HUES6 (cell line): ENCODE measurements at regions not wholly inside any gene's neighbourhood (a gene's known extent, or its start where the extent isn't known, plus 50 kb on each side); places are given as distances from the start of the nearest gene placed in this dataset.
"Not testable (repeated sequence)": the region's sequence is repeated elsewhere in the genome, so short reads cannot be mapped to it uniquely, and the experiment has no call there.

Experiments used
- H3K27ac ChIP-seq: 2 replicates; pipeline ENCODE4 v1.7.0; 2013; ENCODE audit warnings: low read depth, mild to moderate bottlenecking, low read length, inconsistent platforms
- H3K27me3 ChIP-seq: 2 replicates; pipeline ENCODE4 v1.6.1; 2013; ENCODE audit warnings: low read length; ENCODE audit not compliant: control insufficient read depth, insufficient read depth
- H3K36me3 ChIP-seq: 2 replicates; pipeline ENCODE4 v1.6.1; 2013; ENCODE audit warnings: low read length; ENCODE audit not compliant: control insufficient read depth, insufficient read depth
- H3K4me1 ChIP-seq: 2 replicates; pipeline ENCODE4 v1.6.1; 2013; ENCODE audit warnings: low read length; ENCODE audit not compliant: control insufficient read depth, insufficient read depth
- H3K4me3 ChIP-seq: 2 replicates; pipeline ENCODE4 v1.5.1; 2013; ENCODE audit warnings: low read depth, low read length
- H3K9ac ChIP-seq: one replicate; pipeline ENCODE4 v1.6.1; 2013; ENCODE audit warnings: mild to moderate bottlenecking, low read length
- H3K9me3 ChIP-seq: 2 replicates; pipeline ENCODE4 v1.6.1; 2013; ENCODE audit warnings: low read depth, low read length; ENCODE audit not compliant: control insufficient read depth, insufficient read depth

DNA sequence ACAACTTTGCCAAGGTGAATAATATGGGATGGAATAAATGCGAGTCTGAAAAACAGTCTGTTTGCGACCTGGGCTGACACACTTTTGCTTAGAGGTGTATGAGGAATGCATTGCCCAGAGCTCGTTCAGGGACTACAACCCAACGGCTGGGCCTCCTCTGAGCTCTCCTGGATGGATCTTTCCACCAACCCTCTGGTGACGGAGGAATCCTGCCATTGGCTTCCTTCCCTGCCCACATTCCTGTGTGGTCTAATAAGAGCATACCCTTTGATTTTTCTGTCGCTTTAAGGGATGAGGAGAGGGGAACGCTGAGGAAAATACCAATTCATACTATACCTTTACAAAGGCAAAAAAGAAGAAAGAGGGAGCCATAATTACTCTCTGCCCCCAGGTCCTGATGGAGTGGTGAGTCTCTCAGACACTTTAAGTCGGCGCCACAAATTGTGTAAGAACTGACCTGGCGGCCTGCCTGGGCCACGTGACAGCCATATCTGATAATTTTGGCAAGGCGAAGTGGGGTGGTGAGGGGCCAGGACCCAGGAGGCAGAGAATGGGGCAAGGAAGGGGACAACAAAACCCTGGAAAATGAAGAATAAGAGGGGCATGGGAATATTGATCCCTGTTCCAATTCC is 265.2 kb upstream of the MSX2 start:
- peaks cover 3% of the 10 kb centered on the region; the same call in 1 of the 2 replicates for H3K9me3 ChIP-seq
- no peaks in the 10 kb centered on the region for H3K27me3 ChIP-seq
- no peaks in the 10 kb centered on the region for H3K36me3 ChIP-seq
- H3K4me1 ChIP-seq = peaks cover 8% of the 10 kb centered on the region
- H3K4me3 ChIP-seq = no peak overlapping the region
- H3K9ac ChIP-seq = no peak overlapping the region
- no peak overlapping the region for H3K27ac ChIP-seq

DNA sequence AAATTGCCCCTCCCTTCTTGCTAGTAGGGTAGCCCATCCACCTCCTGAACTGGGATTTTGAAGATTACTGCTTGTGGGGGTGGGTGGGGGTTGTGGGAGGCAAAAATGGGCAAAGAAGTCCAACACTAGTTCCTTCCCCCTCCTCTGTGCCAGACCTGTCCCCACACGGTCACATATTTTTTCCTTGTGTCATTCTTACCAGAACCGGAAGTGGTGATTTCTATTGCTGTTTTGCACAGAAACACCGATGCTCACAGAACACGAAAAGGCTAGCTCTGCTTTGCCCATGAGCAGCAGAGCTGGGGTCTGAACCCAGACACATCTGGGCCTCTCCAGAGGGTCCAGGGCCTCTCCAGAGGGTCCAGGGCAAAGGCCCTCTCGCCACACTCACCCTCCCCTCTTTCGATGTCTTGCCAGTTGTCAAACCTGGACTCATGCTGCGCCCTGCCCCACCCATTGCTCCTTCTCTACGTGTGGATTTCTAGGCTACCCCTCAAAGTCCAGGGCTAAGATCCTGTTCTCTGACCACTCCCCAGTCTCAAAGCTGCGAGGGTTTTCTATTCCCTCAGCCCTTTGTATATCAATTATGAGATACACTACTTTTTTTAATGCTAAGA is 264.4 kb upstream of the MSX2 start:
- Histone ChIP-seq H3K27ac (no peak overlapping the region), H3K4me3 (no peak overlapping the region), H3K4me1 (peaks cover 12% of the 10 kb centered on the region), H3K36me3 (no peaks in the 10 kb centered on the region), H3K9ac (no peak overlapping the region), H3K27me3 (no peaks in the 10 kb centered on the region), H3K9me3 (peaks cover 3% of the 10 kb centered on the region; the same call in 1 of the 2 replicates)

DNA sequence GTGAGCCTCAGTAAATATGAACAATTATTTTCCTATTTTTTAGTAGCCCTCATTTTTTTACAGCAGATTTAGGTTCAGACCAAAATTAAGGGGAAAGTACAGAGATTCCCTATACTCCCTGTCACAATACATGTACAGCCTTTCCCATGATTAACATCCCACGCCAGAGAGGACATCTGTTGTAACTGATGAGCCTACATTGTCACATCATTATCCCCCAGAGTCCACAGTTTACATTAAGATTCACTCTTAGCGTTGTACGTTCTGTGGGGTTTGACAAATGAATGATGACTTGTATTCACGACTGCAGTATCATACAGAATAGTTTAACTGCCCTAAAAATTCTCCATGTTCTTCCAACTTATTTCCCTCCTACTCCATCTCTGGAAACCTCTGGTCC is 262.3 kb upstream of the MSX2 start:
- Histone ChIP-seq H3K9ac (no peak overlapping the region), H3K4me3 (no peak overlapping the region), H3K36me3 (no peaks in the 10 kb centered on the region), H3K4me1 (peaks cover 13% of the 10 kb centered on the region), H3K27ac (no peak overlapping the region), H3K9me3 (no peaks in the 10 kb centered on the region), H3K27me3 (no peaks in the 10 kb centered on the region)

DNA sequence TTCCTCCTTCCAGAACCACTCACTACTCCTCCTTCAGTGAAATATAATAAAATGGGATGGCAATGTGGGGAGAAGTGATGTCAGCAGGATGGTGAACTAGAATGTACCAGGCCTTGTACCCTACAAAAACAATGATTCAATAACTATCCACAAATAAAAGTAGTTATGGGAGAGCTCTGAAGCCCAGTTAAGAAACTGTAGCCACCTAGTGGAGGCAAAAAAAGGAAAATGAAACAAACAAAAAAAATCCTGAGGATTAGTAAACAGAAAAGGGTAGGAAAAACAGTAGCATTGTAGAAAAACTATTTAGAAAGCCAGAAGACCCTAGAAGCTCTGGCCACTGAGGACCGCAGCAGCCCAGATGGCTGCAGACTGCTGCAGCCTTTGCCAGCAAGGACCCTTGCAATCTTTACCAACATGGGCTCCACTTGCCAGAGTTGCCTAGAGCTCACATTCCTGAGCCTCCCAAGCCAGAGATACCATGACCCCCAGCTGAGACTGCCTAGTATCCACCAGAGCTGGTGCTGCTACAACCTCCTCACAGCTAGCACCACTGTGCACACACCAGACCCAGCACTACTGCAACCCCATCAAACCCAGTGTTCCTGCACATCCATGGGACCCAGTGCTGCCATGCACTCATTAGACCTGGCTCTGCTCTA is 259.7 kb upstream of the MSX2 start:
- no peaks in the 10 kb centered on the region for H3K36me3 ChIP-seq
- no peak overlapping the region for H3K4me3 ChIP-seq
- no peaks in the 10 kb centered on the region for H3K9me3 ChIP-seq
- H3K27me3 ChIP-seq = no peaks in the 10 kb centered on the region
- H3K4me1 ChIP-seq = peaks cover 13% of the 10 kb centered on the region
- H3K27ac ChIP-seq = no peak overlapping the region
- no peak overlapping the region for H3K9ac ChIP-seq

DNA sequence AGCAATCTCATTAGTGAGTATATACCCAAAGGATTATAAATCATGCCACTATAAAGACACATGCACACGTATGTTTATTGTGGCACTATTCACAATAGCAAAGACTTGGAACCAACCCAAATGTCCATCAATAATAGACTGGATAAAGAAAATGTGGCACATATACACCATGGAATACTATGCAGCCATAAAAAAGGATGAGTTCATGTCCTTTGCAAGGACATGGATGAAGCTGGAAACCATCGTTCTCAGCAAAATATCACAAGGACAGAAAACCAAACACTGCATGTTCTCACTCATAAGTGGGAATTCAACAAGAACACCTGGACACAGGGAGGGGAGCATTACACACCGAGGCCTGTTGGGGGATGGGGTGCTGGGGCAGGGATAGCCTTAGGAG is 252.9 kb upstream of the MSX2 start:
- not testable (repeated sequence) for H3K27me3 ChIP-seq, H3K9ac ChIP-seq, H3K4me1 ChIP-seq, H3K36me3 ChIP-seq, H3K9me3 ChIP-seq, H3K4me3 ChIP-seq, H3K27ac ChIP-seq

DNA sequence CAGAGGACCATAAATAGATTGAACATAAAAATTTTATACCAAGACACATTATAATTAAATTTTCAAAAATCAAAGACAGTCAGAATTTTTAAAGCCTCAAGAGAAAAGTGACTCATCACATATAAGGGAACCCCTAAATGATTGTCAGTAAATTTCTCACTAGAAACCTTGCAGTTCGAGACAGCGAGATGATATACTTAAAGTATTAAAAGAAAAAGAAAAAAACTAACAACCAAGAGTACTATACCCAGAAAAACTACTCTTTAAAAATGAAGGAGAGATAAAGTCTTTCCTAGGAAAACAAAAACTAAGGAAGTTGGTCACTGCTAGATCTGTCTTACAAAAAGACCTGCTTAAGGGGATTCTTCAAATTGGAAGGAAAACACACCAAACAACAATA is 251.4 kb upstream of the MSX2 start:
- H3K9me3 ChIP-seq = 0 out of 2 replicates have a peak, but pooled peaks cover 3% of the 10 kb centered on the region
- no peaks in the 10 kb centered on the region for H3K4me1 ChIP-seq
- no peak overlapping the region for H3K4me3 ChIP-seq
- no peak overlapping the region for H3K27ac ChIP-seq
- H3K36me3 ChIP-seq = no peaks in the 10 kb centered on the region
- H3K9ac ChIP-seq = no peak overlapping the region
- H3K27me3 ChIP-seq = no peaks in the 10 kb centered on the region

DNA sequence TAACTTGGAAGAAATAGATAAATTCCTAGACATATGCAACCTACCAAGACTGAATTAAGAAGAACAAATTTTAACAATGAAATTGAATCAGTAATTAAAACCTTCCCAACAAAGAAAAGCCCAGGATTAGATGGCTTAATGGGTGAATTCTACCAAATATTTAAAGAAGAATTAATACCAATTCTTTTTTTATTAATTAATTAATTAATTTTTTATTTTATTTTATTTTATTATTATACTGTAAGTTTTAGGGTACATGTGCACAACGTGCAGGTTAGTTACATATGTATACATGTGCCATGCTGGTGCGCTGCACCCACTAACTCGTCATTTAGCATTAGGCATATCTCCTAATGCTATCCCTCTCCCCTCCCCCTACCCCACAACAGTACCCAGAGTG is 248.4 kb upstream of the MSX2 start:
- not testable (repeated sequence) for H3K27ac ChIP-seq, H3K4me3 ChIP-seq, H3K27me3 ChIP-seq, H3K9ac ChIP-seq, H3K36me3 ChIP-seq, H3K4me1 ChIP-seq
- peaks cover 14% of the 10 kb centered on the region; the same call in 1 of the 2 replicates for H3K9me3 ChIP-seq

DNA sequence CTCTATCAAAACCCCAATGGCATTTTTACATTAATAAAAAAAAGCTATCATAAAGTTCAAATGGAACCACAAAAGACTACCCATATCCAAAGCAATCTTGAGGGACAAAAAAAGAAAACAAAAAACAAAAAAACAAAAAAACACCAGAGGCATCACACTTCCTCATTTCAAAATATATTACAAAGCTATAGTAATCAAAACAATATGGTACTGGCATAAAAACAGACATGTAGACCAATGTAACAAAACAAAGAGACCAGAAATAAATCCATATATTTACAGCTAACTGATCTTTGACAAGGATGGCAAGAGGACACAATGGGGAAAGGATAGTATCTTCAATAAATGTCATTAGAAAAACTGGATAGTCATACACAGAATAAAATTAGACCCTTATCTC is 245.1 kb upstream of the MSX2 start:
- H3K27ac ChIP-seq = no peak overlapping the region
- H3K9ac ChIP-seq = no peak overlapping the region
- no peak overlapping the region for H3K4me3 ChIP-seq
- H3K9me3 ChIP-seq = peaks cover 18% of the 10 kb centered on the region
- no peaks in the 10 kb centered on the region for H3K27me3 ChIP-seq
- no peaks in the 10 kb centered on the region for H3K4me1 ChIP-seq
- no peaks in the 10 kb centered on the region for H3K36me3 ChIP-seq

DNA sequence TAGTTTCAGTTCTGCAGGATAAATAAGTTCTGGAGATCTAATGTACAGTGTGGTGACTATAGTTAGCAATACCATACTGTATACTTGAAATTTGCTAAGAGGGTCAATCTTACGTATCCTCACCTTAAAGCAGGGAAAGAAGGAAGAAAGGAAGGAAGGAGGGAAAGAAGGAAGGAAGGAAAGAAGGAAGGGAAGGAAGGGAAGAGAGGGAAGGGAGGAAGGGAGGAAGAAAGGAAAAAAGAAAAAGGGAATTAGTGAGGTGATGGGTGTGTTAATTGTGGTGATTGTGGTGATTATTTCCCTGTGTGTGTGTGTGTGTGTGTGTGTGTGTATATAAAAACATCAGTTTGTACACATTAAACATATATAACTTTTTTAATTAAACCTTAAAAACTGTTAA is 242.6 kb upstream of the MSX2 start:
- Histone ChIP-seq H3K27me3 (no peaks in the 10 kb centered on the region), H3K9me3 (peaks cover 18% of the 10 kb centered on the region), H3K27ac (no peak overlapping the region), H3K4me3 (no peak overlapping the region), H3K4me1 (no peaks in the 10 kb centered on the region), H3K9ac (no peak overlapping the region), H3K36me3 (no peaks in the 10 kb centered on the region)

DNA sequence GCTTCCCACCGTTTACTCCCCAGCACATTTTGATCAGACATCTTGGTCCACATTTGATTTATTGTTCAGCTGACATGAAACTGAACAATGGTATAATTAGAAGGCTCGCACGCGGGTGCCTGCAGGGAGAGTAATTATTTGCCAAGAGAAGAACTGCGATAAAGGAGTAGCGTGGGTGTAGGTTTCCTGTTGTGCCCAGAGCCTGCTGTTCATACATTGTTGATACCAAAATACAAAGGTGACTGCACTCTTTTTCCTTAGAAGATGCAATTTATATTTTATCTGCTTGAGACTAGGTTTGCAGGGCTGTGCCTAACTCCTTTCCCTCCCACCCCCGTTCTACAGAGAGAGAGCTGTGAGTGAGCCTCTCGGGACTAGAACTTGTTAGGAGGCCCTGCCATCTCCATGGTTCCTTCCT is 241.8 kb upstream of the MSX2 start:
- Histone ChIP-seq H3K27ac (no peak overlapping the region), H3K4me3 (no peak overlapping the region), H3K27me3 (no peaks in the 10 kb centered on the region), H3K9me3 (peaks cover 18% of the 10 kb centered on the region), H3K36me3 (no peaks in the 10 kb centered on the region), H3K4me1 (no peaks in the 10 kb centered on the region), H3K9ac (no peak overlapping the region)

DNA sequence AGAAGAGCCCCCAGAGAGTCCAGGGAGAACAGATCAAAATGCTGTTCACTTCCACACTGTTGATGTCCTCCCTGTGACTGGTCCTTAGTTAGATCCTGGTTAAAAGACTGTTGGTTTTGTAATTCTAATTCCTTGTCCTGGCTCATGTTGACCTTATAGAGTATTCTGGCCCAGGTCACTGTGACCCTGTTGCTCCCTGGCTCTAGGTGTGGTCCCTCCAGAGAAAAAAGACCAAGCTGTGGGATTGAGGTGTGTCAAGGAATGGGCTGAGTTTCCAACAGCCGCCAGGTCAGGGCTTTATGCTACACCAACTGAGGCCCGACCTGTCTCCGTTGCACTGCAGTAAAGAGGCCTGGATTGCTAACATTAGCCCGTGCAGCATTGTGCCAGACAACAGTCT is 241.0 kb upstream of the MSX2 start:
- Histone ChIP-seq H3K27me3 (no peaks in the 10 kb centered on the region), H3K36me3 (no peaks in the 10 kb centered on the region), H3K27ac (no peak overlapping the region), H3K9me3 (peaks cover 18% of the 10 kb centered on the region), H3K9ac (no peak overlapping the region), H3K4me3 (no peak overlapping the region), H3K4me1 (no peaks in the 10 kb centered on the region)
